SW 1271 (cell line): ENCODE measurements at regions not wholly inside any gene's neighbourhood (a gene's known extent, or its start where the extent isn't known, plus 50 kb on each side); places are given as distances from the start of the nearest gene placed in this dataset.
"Not testable (repeated sequence)": the region's sequence is repeated elsewhere in the genome, so short reads cannot be mapped to it uniquely, and the experiment has no call there.

ENCODE experiments used
- DNase-seq, 2 experiments: peaks; one replicate each; lab custom pipeline; 2025; lab: John Stamatoyannopoulos, UW

- DNase-seq, result no peak
Observed at GRCh38 chr2:150371044-150371818, 116.2 kb downstream of the RND3 start.

GRCh38 chr2:150370561-150370960 lies 116.9 kb downstream of the RND3 start:
- no peak for DNase-seq

GRCh38 chr2:150369862-150370261 lies 117.6 kb downstream of the RND3 start:
- DNase-seq, result no peak

- DNase-seq, result no peak
Observed at GRCh38 chr2:150358468-150358807, 129.0 kb downstream of the RND3 start.

- DNase-seq, result no peak
Observed at GRCh38 chr2:150357770-150358467, 129.5 kb downstream of the RND3 start.

- no peak for DNase-seq
Observed at GRCh38 chr2:150355440-150355839, 132.0 kb downstream of the RND3 start.

- DNase-seq, result no peak
Observed at GRCh38 chr2:150353376-150353775, 134.1 kb downstream of the RND3 start.

GRCh38 chr2:150351922-150352321 lies 135.5 kb downstream of the RND3 start:
- DNase-seq, result no peak

GRCh38 chr2:150350500-150350899 lies 137.0 kb downstream of the RND3 start:
- DNase-seq, result no peak

- no peak for DNase-seq
Observed at GRCh38 chr2:150346806-150347205, 140.7 kb downstream of the RND3 start.

- no peak for DNase-seq
Observed at GRCh38 chr2:150341982-150342680, 145.3 kb downstream of the RND3 start.

- DNase-seq, result no peak
Observed at GRCh38 chr2:150339951-150340350, 147.5 kb downstream of the RND3 start.

GRCh38 chr2:150339282-150339681 lies 148.2 kb downstream of the RND3 start:
- no peak for DNase-seq

- no peak for DNase-seq
Observed at GRCh38 chr2:150335596-150335995, 151.9 kb downstream of the RND3 start.

- DNase-seq, result no peak
Observed at GRCh38 chr2:150332383-150332782, 155.1 kb downstream of the RND3 start.

- DNase-seq, result no peak
Observed at GRCh38 chr2:150327564-150328489, 159.6 kb downstream of the RND3 start.

GRCh38 chr2:150325656-150326314 lies 161.7 kb downstream of the RND3 start:
- DNase-seq, result no peak

GRCh38 chr2:150323071-150323470 lies 164.4 kb downstream of the RND3 start:
- DNase-seq, result not testable (repeated sequence)

GRCh38 chr2:150320608-150321007 lies 166.9 kb downstream of the RND3 start:
- DNase-seq, result no peak

GRCh38 chr2:150319658-150320555 lies 167.6 kb downstream of the RND3 start:
- DNase-seq, result no peak
